Activated CD8-positive, alpha-beta T cell treated with anti-CD3 and anti-CD28 coated beads for 36 hours (primary cell): ENCODE measurements at regions not wholly inside any gene's neighbourhood (a gene's known extent, or its start where the extent isn't known, plus 50 kb on each side); places are given as distances from the start of the nearest gene placed in this dataset.

Experiments used
- ATAC-seq: fragments of 200-7000 bp; cut with Tn5 transposase; one replicate; pipeline ENCODE4 v1.10.0; 2021; ENCODE audit warnings: mild to moderate bottlenecking, moderate library complexity
- CTCF ChIA-PET: fragments of 350-600 bp; sonication (Branson Sonifier 250); formaldehyde crosslinking; loops from one replicate; lab custom pipeline; 2021; ENCODE audit warnings: antibody characterized with exemption; lab: Charles Lee
- POLR2A ChIA-PET: fragments of 350-600 bp; sonication (Branson Sonifier 250); formaldehyde crosslinking; loops from one replicate; lab custom pipeline; 2021; ENCODE audit warnings: antibody characterized with exemption; lab: Charles Lee
- DNase-seq: peaks from one replicate; pipeline ENCODE4 v3.0.0-alpha.2; 2020
- H3K27ac Mint-ChIP-seq: one replicate; pipeline ENCODE4 v1.8.0; 2021; ENCODE audit warnings: mild to moderate bottlenecking, mixed read lengths
- H3K27me3 Mint-ChIP-seq: one replicate; pipeline ENCODE4 v1.8.0; 2021; ENCODE audit warnings: mixed read lengths
- H3K36me3 Mint-ChIP-seq: one replicate; pipeline ENCODE4 v1.8.0; 2021; ENCODE audit warnings: low read depth, mixed read lengths
- H3K4me1 Mint-ChIP-seq: one replicate; pipeline ENCODE4 v1.8.0; 2021; ENCODE audit warnings: low read depth, mixed read lengths
- H3K4me3 Mint-ChIP-seq: one replicate; pipeline ENCODE4 v1.8.0; 2021; ENCODE audit warnings: mild to moderate bottlenecking, moderate library complexity, mixed read lengths
- H3K9me3 Mint-ChIP-seq: one replicate; pipeline ENCODE4 v1.8.0; 2021; ENCODE audit warnings: mixed read lengths
- CTCF ChIP-seq: fragments of 200-600 bp; IDR thresholded peaks from one replicate; pipeline ENCODE4 v1.8.0; 2022; ENCODE audit warnings: antibody characterized with exemption, mild to moderate bottlenecking
- intact Hi-C: fragments of 100-400 bp; cut with micrococcal nuclease; formaldehyde crosslinking; loops from one replicate; pipeline ENCODE4 v1.10.0; 2022

DNA sequence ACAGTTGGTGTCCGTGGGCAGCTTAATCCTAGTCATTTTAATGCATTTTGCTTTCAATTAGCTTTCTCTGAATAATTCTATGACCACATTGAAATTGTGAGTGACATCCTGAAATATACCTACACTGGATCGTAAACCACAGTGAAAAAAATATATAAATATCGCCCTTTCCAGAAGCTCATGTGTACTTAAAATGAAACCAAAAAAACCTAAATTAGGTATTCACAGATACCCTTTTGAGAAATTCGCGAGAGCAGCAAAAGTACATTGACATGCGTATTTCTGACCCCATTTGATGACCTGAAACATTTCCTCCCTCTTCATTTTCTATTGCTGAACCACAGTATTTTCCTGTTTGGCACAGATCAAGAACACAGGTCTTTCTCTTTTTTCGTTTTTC is 253.8 kb downstream of the LTN1 start:
- peaks cover 4% of the 10 kb centered on the region for H3K4me1 Mint-ChIP-seq
- intact Hi-C loops = no loop called here
- DNase-seq (no peak), ATAC-seq (peak; percentile 62)
- ChIA-PET POLR2A (no interaction called here), CTCF (interaction anchor here (0.7 kb wide), 1 partner anchor 128 kb away, joined by 3 read pairs; no protein-coding TSS in a partner anchor)
- TF ChIP-seq CTCF = no peak
- no peak overlapping the region for H3K4me3 Mint-ChIP-seq
- H3K36me3 Mint-ChIP-seq = no peaks in the 10 kb centered on the region
- H3K9me3 Mint-ChIP-seq = no peaks in the 10 kb centered on the region
- H3K27ac Mint-ChIP-seq = peak overlapping the region; percentile 28
- H3K27me3 Mint-ChIP-seq = no peaks in the 10 kb centered on the region

DNA sequence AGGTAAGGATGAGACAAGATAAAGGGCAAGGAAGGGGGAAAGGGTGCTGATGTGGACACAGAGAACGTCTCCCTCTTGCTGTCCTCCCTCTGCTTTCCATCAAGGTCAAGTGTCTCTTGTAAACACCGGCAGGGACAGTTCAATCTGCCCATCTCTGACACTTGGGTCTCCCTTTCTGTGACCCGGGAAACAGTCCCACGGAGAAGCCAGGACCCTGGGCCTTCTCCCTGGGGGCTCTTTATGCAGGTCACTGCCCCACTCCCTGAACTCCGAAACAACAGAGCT is 254.3 kb downstream of the LTN1 start:
- H3K4me1 Mint-ChIP-seq = peaks cover 4% of the 10 kb centered on the region
- ChIA-PET CTCF (interaction anchor here (0.7 to 4.6 kb wide), 3 partner anchors 7 to 221 kb away, joined by 3 to 38 read pairs (median 5); no protein-coding TSS in a partner anchor), POLR2A (no interaction called here)
- intact Hi-C loops = no loop called here
- no peaks in the 10 kb centered on the region for H3K9me3 Mint-ChIP-seq
- no peaks in the 10 kb centered on the region for H3K36me3 Mint-ChIP-seq
- ATAC-seq = no peak
- DNase-seq = no peak
- TF ChIP-seq CTCF = no peak
- no peak overlapping the region for H3K27ac Mint-ChIP-seq
- no peaks in the 10 kb centered on the region for H3K27me3 Mint-ChIP-seq
- no peak overlapping the region for H3K4me3 Mint-ChIP-seq

DNA sequence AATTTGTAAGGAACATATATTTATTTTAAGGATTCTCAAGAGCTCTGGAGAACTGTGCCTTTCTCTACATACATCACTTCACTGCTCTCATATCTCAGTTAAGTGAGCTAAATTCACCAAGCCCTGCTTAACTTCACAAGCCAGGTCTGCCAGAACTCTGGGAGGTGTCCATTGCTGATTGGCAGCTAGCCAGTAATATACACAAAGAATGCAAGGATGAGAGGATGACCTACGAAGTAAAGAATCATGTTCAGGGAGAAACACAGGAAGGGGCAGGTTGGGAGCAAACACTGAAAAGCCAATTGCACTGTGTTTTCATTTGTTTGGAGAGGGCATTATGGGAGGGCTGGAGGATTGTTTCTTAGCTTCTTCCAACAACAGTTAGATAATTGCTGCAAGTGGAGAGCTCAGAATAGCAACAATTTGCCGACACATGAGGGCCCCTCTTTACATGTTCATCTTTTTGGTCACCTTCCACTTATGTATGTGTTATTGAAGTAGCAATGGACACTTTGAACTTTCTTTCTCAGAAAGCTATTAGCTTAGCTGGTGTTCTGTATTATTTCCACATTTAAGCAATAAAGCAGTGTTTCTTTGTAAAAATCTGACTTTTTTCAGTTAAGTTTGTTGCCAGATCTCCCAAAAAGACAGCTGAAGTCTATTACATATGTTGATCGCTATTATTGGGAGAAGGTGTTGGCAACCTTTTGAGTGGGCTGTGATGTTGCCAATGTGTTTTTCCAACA is 254.8 kb downstream of the LTN1 start:
- H3K27ac Mint-ChIP-seq = no peak overlapping the region
- H3K36me3 Mint-ChIP-seq = no peaks in the 10 kb centered on the region
- H3K4me1 Mint-ChIP-seq = peaks cover 4% of the 10 kb centered on the region
- no peaks in the 10 kb centered on the region for H3K27me3 Mint-ChIP-seq
- DNase-seq (no peak), ATAC-seq (no peak)
- H3K9me3 Mint-ChIP-seq = no peaks in the 10 kb centered on the region
- intact Hi-C loops = no loop called here
- H3K4me3 Mint-ChIP-seq = no peak overlapping the region
- ChIA-PET POLR2A (no interaction called here), CTCF (interaction anchor here (1.4 to 4.6 kb wide), 2 partner anchors 8 to 221 kb away, joined by 5 to 38 read pairs; no protein-coding TSS in a partner anchor)
- TF ChIP-seq CTCF = no peak

GRCh38 chr21:28734522-28735175 is 258.0 kb downstream of the LTN1 start:
- intact Hi-C loops = no loop called here
- Mint-ChIP-seq H3K27me3 (no peaks in the 10 kb centered on the region), H3K36me3 (no peaks in the 10 kb centered on the region), H3K4me1 (peaks cover 4% of the 10 kb centered on the region), H3K27ac (no peak overlapping the region), H3K9me3 (no peaks in the 10 kb centered on the region), H3K4me3 (no peak overlapping the region)
- DNase-seq = no peak
- ChIA-PET CTCF (interaction anchor here (0.9 to 4.6 kb wide), 2 partner anchors 11 to 191 kb away, joined by 3 to 38 read pairs; no protein-coding TSS in a partner anchor), POLR2A (interaction anchor here (0.6 kb wide), 1 partner anchor 285 kb away, joined by 3 read pairs; no protein-coding TSS in a partner anchor)
- TF ChIP-seq CTCF = no peak
- ATAC-seq = no peak

DNA sequence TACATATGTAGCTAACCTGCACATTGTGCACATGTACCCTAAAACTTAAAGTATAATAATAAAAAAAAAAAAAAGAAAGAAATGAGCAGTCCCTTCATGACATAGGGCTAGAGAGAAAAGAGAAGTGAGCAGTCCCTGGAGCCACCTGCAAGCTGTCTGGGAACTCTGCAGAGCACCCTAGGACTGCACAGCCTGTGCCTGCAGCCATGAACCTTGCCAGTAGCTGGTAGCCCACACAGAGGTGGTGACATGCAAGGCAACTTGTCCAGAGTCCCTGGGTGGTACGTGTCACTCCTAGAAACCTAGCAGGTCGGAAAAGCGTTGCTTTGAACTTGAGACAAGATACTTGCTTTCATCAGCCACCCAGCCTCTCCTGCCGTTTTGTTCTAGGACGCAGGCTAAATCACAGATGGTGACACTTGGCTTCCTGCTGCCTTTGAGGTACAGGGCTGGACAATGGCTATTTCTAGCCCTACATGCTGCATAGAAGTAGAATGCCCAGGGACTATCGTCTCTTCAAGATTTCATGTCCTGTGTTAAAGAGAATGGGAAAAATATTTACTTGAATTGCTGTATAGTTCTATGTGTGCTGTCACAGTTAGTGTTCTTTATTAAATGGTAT is 260.9 kb downstream of the LTN1 start:
- ATAC-seq = no peak
- Mint-ChIP-seq H3K9me3 (no peaks in the 10 kb centered on the region), H3K4me3 (no peak overlapping the region), H3K27me3 (no peaks in the 10 kb centered on the region), H3K27ac (no peak overlapping the region), H3K36me3 (no peaks in the 10 kb centered on the region), H3K4me1 (no peaks in the 10 kb centered on the region)
- no peak for DNase-seq
- no peak for TF ChIP-seq CTCF
- intact Hi-C loops = no loop called here
- CTCF ChIA-PET = no interaction called here
- POLR2A ChIA-PET = no interaction called here
